Stomach (tissue), 4 donors: ENCODE measurements at regions not wholly inside any gene's neighbourhood (a gene's known extent, or its start where the extent isn't known, plus 50 kb on each side); places are given as distances from the start of the nearest gene placed in this dataset.

ENCODE experiments used
- CTCF ChIP-seq, 7 experiments: fragments of 450-650 bp in 4 of 7; fragments of 200-600 bp in 3 of 7; sonication (generic) in 3 of 7; IDR thresholded peaks; one replicate each; pipeline ENCODE4 v1.5.1; 2016 to 2019; ENCODE audit warnings: antibody characterized with exemption in 7 of 7, control low read depth in 2 of 7, mild to moderate bottlenecking in 1 of 7
- EP300 ChIP-seq: sonication (generic); formaldehyde crosslinking; IDR thresholded peaks from one replicate; pipeline ENCODE4 v1.6.1; 2017; ENCODE audit warnings: antibody characterized with exemption

DNA sequence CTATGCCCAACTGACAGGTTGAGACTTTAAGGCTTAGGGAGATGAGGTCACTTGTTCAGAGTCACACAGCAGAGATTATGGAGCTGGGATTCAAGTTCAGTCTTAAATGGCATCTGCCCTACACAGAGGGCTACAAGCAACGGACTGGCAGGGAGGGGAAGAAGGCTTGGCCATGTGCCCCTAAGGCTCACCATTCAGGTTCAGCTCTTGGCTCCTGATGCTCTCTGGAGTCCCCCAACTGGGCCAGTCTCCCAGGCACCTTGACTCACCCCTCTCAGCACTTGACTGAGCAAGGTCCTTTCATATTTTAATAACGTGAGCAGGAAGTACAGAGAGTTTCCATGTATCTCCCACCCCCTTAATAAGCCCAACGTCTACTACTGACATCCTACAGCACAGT, 71.4 kb upstream of the MAFB start:
- TF ChIP-seq EP300 (no peak), CTCF (IDR thresholded peaks at IDR 0.05) (no peak)
